ENCODE measurements at regions not wholly inside any gene's neighbourhood (a gene's known extent, or its start where the extent isn't known, plus 50 kb on each side); places are given as distances from the start of the nearest gene placed in this dataset.

DNA sequence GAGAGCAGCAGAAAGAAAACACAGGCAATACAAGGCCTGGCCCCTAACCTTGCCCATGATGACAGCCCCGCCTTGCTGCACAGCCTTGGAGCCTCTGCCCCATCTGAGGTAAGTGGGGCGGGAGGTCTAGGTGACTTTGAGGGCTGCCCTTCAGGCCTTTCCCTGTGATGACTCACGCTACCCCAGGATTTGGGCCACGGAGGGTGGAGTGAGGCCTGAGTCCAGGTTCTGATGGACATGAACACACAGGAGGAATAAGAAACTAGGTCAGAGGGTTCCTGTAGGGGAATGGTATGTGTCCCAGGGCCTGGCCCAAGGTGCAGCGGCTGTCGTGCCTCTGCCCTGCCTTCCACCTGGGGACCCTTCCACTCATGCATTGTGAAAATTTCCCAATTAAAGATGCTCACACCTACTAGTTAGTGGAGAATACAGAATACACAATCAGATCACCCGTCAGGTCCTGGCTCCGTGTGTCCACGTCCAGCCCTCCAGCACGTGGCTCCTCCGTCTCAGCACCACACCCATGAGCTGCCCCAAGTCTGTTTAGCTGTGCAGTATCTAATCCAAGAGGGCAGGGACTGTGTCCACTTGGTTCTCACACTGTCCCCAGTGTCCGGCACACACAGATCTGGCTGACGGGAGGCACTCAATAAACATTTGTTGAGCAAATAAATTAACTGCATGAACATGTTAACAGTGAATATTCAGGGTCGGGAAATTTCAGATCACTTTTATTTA is 111.0 kb downstream of the CHST1 start:
- peaks cover 9% of the 10 kb centered on the region for H3K27me3 ChIP-seq
- H3K4me1 ChIP-seq (ENCODE audit: low read depth): no peaks in the 10 kb centered on the region
- no peak for DNase-seq (ENCODE audit: low read depth in 1 of 2, low spot score in 1 of 2)
- no peaks in the 10 kb centered on the region for H3K9me3 ChIP-seq (ENCODE audit: low read depth)
- H3K27ac ChIP-seq: no peak overlapping the region
- H3K36me3 ChIP-seq: no peaks in the 10 kb centered on the region
- no peak overlapping the region for H3K4me3 ChIP-seq
- TF ChIP-seq, protein P1, sequence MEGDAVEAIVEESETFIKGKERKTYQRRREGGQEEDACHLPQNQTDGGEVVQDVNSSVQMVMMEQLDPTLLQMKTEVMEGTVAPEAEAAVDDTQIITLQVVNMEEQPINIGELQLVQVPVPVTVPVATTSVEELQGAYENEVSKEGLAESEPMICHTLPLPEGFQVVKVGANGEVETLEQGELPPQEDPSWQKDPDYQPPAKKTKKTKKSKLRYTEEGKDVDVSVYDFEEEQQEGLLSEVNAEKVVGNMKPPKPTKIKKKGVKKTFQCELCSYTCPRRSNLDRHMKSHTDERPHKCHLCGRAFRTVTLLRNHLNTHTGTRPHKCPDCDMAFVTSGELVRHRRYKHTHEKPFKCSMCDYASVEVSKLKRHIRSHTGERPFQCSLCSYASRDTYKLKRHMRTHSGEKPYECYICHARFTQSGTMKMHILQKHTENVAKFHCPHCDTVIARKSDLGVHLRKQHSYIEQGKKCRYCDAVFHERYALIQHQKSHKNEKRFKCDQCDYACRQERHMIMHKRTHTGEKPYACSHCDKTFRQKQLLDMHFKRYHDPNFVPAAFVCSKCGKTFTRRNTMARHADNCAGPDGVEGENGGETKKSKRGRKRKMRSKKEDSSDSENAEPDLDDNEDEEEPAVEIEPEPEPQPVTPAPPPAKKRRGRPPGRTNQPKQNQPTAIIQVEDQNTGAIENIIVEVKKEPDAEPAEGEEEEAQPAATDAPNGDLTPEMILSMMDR (IDR thresholded peaks at IDR 0.05; ENCODE audit: low read depth, low read length): no peak

DNA sequence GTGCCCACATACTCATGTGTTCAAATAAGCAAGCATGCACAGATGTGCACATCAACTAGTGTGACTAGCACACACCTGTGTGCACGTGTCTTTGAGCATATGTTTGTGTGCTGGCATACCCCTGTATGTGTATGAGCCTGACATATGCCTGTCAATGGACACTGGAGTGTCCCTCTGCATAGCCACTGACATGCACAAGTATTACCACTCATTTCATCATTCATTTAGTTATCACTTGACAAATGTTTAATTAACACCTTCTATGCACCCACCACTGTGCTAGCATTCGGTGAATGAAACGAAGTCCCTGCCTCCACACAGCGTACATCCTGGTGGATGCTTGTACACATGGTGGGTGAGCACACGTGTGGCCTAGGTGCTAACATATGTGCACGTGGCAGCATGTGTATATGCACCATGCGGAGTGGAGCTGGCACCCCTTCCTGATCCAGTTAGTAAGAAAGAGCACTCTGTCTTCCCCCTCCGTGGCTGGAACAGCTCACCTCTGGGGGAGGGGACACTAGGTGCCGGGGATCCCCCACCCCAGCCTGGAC is 112.0 kb downstream of the CHST1 start:
- TF ChIP-seq, protein P1 (IDR thresholded peaks at IDR 0.05; ENCODE audit: low read depth, low read length): no peak
- H3K36me3 ChIP-seq: no peaks in the 10 kb centered on the region
- H3K4me1 ChIP-seq (ENCODE audit: low read depth): no peaks in the 10 kb centered on the region
- H3K27me3 ChIP-seq: peaks cover 9% of the 10 kb centered on the region
- H3K4me3 ChIP-seq: no peak overlapping the region
- H3K9me3 ChIP-seq (ENCODE audit: low read depth): no peaks in the 10 kb centered on the region
- DNase-seq (ENCODE audit: low read depth in 1 of 2, low spot score in 1 of 2): no peak
- no peak overlapping the region for H3K27ac ChIP-seq

DNA sequence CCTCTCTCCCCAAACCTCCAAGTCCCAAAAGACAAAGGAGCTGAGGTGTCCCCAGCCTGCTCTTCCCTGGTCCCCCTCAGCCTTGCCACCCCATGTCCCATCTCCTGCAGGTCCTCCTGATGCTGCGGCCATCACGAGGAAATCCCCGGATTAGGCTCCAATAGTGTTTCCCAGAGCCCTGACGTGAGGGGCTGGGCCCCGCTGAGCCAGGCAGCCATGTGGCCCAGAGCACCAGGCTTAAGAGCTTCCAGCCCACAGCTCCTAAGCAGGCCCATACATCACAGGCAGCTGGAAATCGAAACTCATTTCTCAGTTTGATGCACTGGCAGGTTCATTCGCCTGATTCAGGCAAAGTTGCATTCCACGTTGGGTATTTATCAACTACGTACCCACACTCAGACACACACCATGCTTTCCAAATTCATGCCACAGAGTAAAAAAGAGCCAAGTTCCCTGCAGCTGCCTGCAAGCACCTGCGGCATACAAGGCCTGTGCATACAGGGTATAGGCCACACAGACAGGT is 114.2 kb downstream of the CHST1 start:
- Histone ChIP-seq H3K4me1 (ENCODE audit: low read depth) (no peaks in the 10 kb centered on the region), H3K27me3 (peaks cover 20% of the 10 kb centered on the region), H3K9me3 (ENCODE audit: low read depth) (no peaks in the 10 kb centered on the region), H3K36me3 (no peaks in the 10 kb centered on the region), H3K27ac (no peak overlapping the region), H3K4me3 (no peak overlapping the region)
- DNase-seq (ENCODE audit: low read depth in 1 of 2, low spot score in 1 of 2): no peak
- TF ChIP-seq, protein P1 (IDR thresholded peaks at IDR 0.05; ENCODE audit: low read depth, low read length): no peak

DNA sequence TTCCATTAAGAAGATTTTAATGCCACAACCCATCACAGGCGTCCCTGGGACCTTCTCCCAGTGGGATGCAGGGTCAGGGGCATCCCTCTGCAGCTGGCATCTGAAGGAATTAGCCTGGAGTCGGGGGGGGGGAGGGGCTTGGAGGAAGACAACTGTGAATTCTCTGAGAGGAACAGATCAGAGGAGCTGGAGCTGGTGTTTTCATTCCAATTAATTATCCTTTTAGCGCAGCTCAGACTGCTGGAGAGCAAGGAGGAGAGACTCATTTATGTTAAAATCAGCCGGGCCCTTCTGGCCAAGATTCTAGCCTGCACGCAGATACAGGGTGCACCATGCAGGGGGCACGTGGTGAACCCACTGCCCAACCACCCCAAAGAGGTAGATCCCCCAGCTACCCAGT is 116.2 kb downstream of the CHST1 start:
- Histone ChIP-seq H3K9me3 (ENCODE audit: low read depth) (no peaks in the 10 kb centered on the region), H3K4me3 (no peak overlapping the region), H3K27me3 (peaks cover 20% of the 10 kb centered on the region), H3K27ac (no peak overlapping the region), H3K36me3 (no peaks in the 10 kb centered on the region), H3K4me1 (ENCODE audit: low read depth) (no peaks in the 10 kb centered on the region)
- TF ChIP-seq, protein P1 (IDR thresholded peaks at IDR 0.05; ENCODE audit: low read depth, low read length): no peak
- DNase-seq (ENCODE audit: low read depth in 1 of 2, low spot score in 1 of 2): no peak

DNA sequence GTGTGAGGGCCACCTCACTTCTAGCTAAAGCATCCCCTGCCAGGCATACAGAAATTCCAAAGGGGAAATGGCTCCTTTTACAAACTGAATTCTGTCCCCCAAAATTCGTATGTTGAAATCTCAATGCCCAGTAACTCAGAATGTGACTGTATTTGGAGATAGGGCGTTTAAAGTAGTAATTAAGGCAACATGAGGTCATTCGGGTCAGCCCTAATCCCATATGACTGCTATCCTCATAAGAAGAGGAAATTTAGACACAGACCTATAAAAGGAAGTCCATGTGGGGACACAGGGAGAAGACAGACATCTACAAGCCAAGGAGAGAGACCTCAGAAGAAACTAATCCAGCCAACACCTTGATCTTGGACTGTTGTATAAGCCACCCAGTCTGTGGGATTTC is 119.1 kb downstream of the CHST1 start:
- Histone ChIP-seq H3K4me3 (no peak overlapping the region), H3K27ac (no peak overlapping the region), H3K27me3 (peaks cover 32% of the 10 kb centered on the region), H3K4me1 (ENCODE audit: low read depth) (no peaks in the 10 kb centered on the region), H3K36me3 (no peaks in the 10 kb centered on the region), H3K9me3 (ENCODE audit: low read depth) (no peaks in the 10 kb centered on the region)
- DNase-seq (ENCODE audit: low read depth in 1 of 2, low spot score in 1 of 2): no peak
- TF ChIP-seq, protein P1 (IDR thresholded peaks at IDR 0.05; ENCODE audit: low read depth, low read length): no peak
